PC-9 (cell line): ENCODE measurements at regions not wholly inside any gene's neighbourhood (a gene's known extent, or its start where the extent isn't known, plus 50 kb on each side); places are given as distances from the start of the nearest gene placed in this dataset.

ENCODE experiments used
- BruUV-seq: library from RNA; stranded (reverse); fragments of 400-500 nt; replicated peaks from 2 replicates; lab custom pipeline; 2021; lab: Mats Ljungman, UMichigan
- CTCF ChIA-PET: fragments of 300-600 bp; sonication (Branson Sonifier 250); formaldehyde crosslinking; loops from one replicate; lab custom pipeline; 2022; ENCODE audit warnings: antibody characterized with exemption; lab: Charles Lee
- POLR2A ChIA-PET: fragments of 300-600 bp; sonication (Branson Sonifier 250); formaldehyde crosslinking; loops from one replicate; lab custom pipeline; 2022; ENCODE audit warnings: antibody characterized with exemption; ENCODE audit not compliant: unreplicated experiment; lab: Charles Lee
- DNase-seq, 2 experiments: peaks; one replicate each; pipeline versions ENCODE4 v3.0.0 to v3.0.0-alpha.2; 2015 to 2022; ENCODE audit warnings: mixed read lengths in 1 of 2
- H2AFZ ChIP-seq: fragments of 200-600 bp; sonication (generic); 2 replicates; pipeline ENCODE4 v1.8.1; 2017; ENCODE audit warnings: antibody characterized with exemption
- H3F3A ChIP-seq: fragments of 200-600 bp; sonication (generic); 2 replicates; pipeline ENCODE4 v1.8.1; 2017; ENCODE audit warnings: antibody characterized with exemption, mild to moderate bottlenecking, low read depth; ENCODE audit not compliant: insufficient read depth
- H3K27ac ChIP-seq: fragments of 200-600 bp; sonication (generic); 2 replicates; pipeline ENCODE4 v1.6.1; 2016; ENCODE audit warnings: mixed run types
- H3K27me3 ChIP-seq: fragments of 200-600 bp; sonication (generic); 2 replicates; pipeline ENCODE4 v1.6.1; 2016; ENCODE audit warnings: low read depth, mixed run types; ENCODE audit not compliant: insufficient read depth
- H3K36me3 ChIP-seq: fragments of 200-600 bp; sonication (generic); 2 replicates; pipeline ENCODE4 v1.6.1; 2016; ENCODE audit warnings: low read depth, mixed run types
- H3K4me1 ChIP-seq: fragments of 200-600 bp; sonication (generic); replicated peaks from 2 replicates; pipeline ENCODE4 v1.6.1; 2016; ENCODE audit warnings: mixed run types; ENCODE audit not compliant: insufficient read depth
- H3K4me2 ChIP-seq: fragments of 200-600 bp; sonication (generic); 2 replicates; pipeline ENCODE4 v1.6.1; 2017; ENCODE audit warnings: mixed run types
- H3K4me3 ChIP-seq: fragments of 200-600 bp; sonication (generic); 2 replicates; pipeline ENCODE4 v1.6.1; 2016; ENCODE audit warnings: mixed run types
- H3K79me2 ChIP-seq: fragments of 200-600 bp; sonication (generic); 2 replicates; pipeline ENCODE4 v1.6.1; 2017; ENCODE audit warnings: low read depth, mixed run types
- H3K9me2 ChIP-seq: fragments of 200-600 bp; sonication (generic); 2 replicates; pipeline ENCODE4 v1.8.1; 2017; ENCODE audit warnings: mild to moderate bottlenecking; ENCODE audit not compliant: insufficient read depth
- H3K9me3 ChIP-seq: fragments of 200-600 bp; sonication (generic); 2 replicates; pipeline ENCODE4 v1.8.1; 2016; ENCODE audit warnings: low read depth; ENCODE audit not compliant: insufficient read depth
- H4K20me1 ChIP-seq: fragments of 200-600 bp; sonication (generic); 2 replicates; pipeline ENCODE4 v1.8.1; 2017; ENCODE audit not compliant: insufficient read depth
- CTCF ChIP-seq: fragments of 200-600 bp; sonication (generic); conservative IDR thresholded peaks from 2 replicates; pipeline ENCODE4 v1.6.1; 2017; ENCODE audit warnings: mixed run types, antibody characterized with exemption, mild to moderate bottlenecking, moderate library complexity
- EZH2 ChIP-seq: fragments of 200-600 bp; sonication (generic); IDR thresholded peaks from 2 replicates; pipeline ENCODE4 v1.8.0; 2017; ENCODE audit warnings: antibody characterized with exemption, low read depth
- intact Hi-C: fragments of 100-400 bp; cut with micrococcal nuclease; formaldehyde crosslinking; loops from one replicate; pipeline ENCODE4 v1.10.0; 2022; ENCODE audit not compliant: unreplicated experiment

GRCh38 chr7:3188946-3189345 lies 112.1 kb upstream of the SDK1 start:
- Histone ChIP-seq H3K9me2 (no peaks in the 10 kb centered on the region), H3K79me2 (no peaks in the 10 kb centered on the region), H3K27ac (no peak overlapping the region), H3K4me3 (no peak overlapping the region), H3K4me2 (no peak overlapping the region), H2AFZ (no peak overlapping the region), H3K4me1 (peaks cover 12% of the 10 kb centered on the region), H3F3A (peaks cover 9% of the 10 kb centered on the region), H4K20me1 (no peaks in the 10 kb centered on the region), H3K9me3 (no peaks in the 10 kb centered on the region; the same call in 1 of the 2 replicates), H3K36me3 (no peaks in the 10 kb centered on the region), H3K27me3 (no peaks in the 10 kb centered on the region)
- POLR2A ChIA-PET = no interaction called here
- no peak for DNase-seq
- TF ChIP-seq CTCF (no peak), EZH2 (no peak)
- CTCF ChIA-PET = no interaction called here
- intact Hi-C loops = no loop called here
- no TSS peak for BruUV-seq

GRCh38 chr7:3191548-3191947 lies 109.5 kb upstream of the SDK1 start:
- ChIA-PET CTCF (no interaction called here), POLR2A (no interaction called here)
- no peak for DNase-seq
- Histone ChIP-seq H3K4me1 (peaks cover 35% of the 10 kb centered on the region), H3K79me2 (no peaks in the 10 kb centered on the region), H3K36me3 (no peaks in the 10 kb centered on the region), H3K9me2 (no peaks in the 10 kb centered on the region), H3K4me3 (no peak overlapping the region), H3K9me3 (no peaks in the 10 kb centered on the region; the same call in 1 of the 2 replicates), H2AFZ (no peak overlapping the region), H4K20me1 (no peaks in the 10 kb centered on the region), H3K27me3 (no peaks in the 10 kb centered on the region), H3K4me2 (no peak overlapping the region), H3K27ac (no peak overlapping the region), H3F3A (peaks cover 31% of the 10 kb centered on the region)
- intact Hi-C loops = loop anchor here (10.0 kb wide), 1 partner anchor 113 kb away; the partner anchor contains the start of gene SDK1
- BruUV-seq = no TSS peak
- TF ChIP-seq EZH2 = no peak
- no peak for TF ChIP-seq CTCF

DNA sequence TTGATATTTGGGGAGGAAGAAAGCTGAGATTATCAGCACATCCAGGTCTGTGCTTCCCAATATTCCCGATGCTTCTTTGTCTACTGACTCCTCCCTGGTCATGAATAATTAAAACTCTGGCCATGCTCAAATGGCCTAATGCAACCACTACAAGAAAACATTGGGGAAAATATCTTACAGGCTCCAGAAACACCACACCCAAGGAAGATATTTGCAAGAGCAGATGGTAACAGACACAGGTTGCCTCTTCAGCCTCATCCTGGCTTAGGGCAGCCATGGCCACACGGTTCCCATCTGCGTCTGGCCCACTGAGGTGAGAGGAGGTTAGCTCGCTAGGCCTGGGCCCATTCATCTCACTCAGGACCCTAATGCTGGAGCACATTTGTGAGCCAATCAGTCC lies 108.4 kb upstream of the SDK1 start:
- CTCF ChIA-PET = no interaction called here
- Histone ChIP-seq H3K4me2 (no peak overlapping the region), H3F3A (peaks cover 31% of the 10 kb centered on the region), H3K27ac (no peak overlapping the region), H3K9me2 (no peaks in the 10 kb centered on the region), H2AFZ (no peak overlapping the region), H3K27me3 (no peaks in the 10 kb centered on the region), H3K79me2 (no peaks in the 10 kb centered on the region), H3K9me3 (no peaks in the 10 kb centered on the region; the same call in 1 of the 2 replicates), H3K4me1 (peaks cover 35% of the 10 kb centered on the region), H3K36me3 (no peaks in the 10 kb centered on the region), H4K20me1 (no peaks in the 10 kb centered on the region), H3K4me3 (no peak overlapping the region)
- POLR2A ChIA-PET = no interaction called here
- BruUV-seq = no TSS peak
- DNase-seq = no peak
- TF ChIP-seq EZH2 (no peak), CTCF (no peak)
- intact Hi-C loops = loop anchor here (10.0 kb wide), 1 partner anchor 112 kb away; the partner anchor contains the start of gene SDK1
